GM18508 (cell line): ENCODE measurements at regions not wholly inside any gene's neighbourhood (a gene's known extent, or its start where the extent isn't known, plus 50 kb on each side); places are given as distances from the start of the nearest gene placed in this dataset.
A peak's percentile ranks its signal among the peaks of the same experiment; 100 is the strongest.

ENCODE experiments used
- ATAC-seq: cut with Tn5 transposase; IDR thresholded peaks from one replicate; pipeline ENCODE4 v1.9.1; 2021; ENCODE audit warnings: moderate number of reproducible peaks; ENCODE audit not compliant: insufficient read depth, unreplicated experiment

GRCh38 chr15:98437752-98438151, 210.6 kb upstream of the IGF1R start:
- ATAC-seq, result no peak

- no peak for ATAC-seq
Observed at GRCh38 chr15:98438326-98438725, 210.0 kb upstream of the IGF1R start.

- ATAC-seq, result no peak
Observed at GRCh38 chr15:98438907-98439306, 209.4 kb upstream of the IGF1R start.

GRCh38 chr15:98439523-98439942, 208.8 kb upstream of the IGF1R start:
- no peak for ATAC-seq

GRCh38 chr15:98440917-98441316, 207.4 kb upstream of the IGF1R start:
- ATAC-seq, result peak; percentile 62

- no peak for ATAC-seq
Observed at GRCh38 chr15:98441599-98441998, 206.7 kb upstream of the IGF1R start.

GRCh38 chr15:98442379-98442833, 205.9 kb upstream of the IGF1R start:
- no peak for ATAC-seq

GRCh38 chr15:98442901-98443300, 205.4 kb upstream of the IGF1R start:
- ATAC-seq, result no peak

- no peak for ATAC-seq
Observed at GRCh38 chr15:98443526-98443925, 204.8 kb upstream of the IGF1R start.

- ATAC-seq, result no peak
Observed at GRCh38 chr15:98444138-98444537, 204.2 kb upstream of the IGF1R start.

- no peak for ATAC-seq
Observed at GRCh38 chr15:98445315-98445714, 203.0 kb upstream of the IGF1R start.

- ATAC-seq, result no peak
Observed at GRCh38 chr15:98446083-98446482, 202.3 kb upstream of the IGF1R start.

GRCh38 chr15:98447069-98447468, 201.3 kb upstream of the IGF1R start:
- ATAC-seq, result no peak

- ATAC-seq, result no peak
Observed at GRCh38 chr15:98451236-98451635, 197.1 kb upstream of the IGF1R start.

- ATAC-seq, result no peak
Observed at GRCh38 chr15:98452238-98452637, 196.1 kb upstream of the IGF1R start.

GRCh38 chr15:98455904-98456303, 192.4 kb upstream of the IGF1R start:
- ATAC-seq, result no peak

GRCh38 chr15:98476559-98476958, 171.8 kb upstream of the IGF1R start:
- no peak for ATAC-seq

- no peak for ATAC-seq
Observed at GRCh38 chr15:98480844-98481243, 167.5 kb upstream of the IGF1R start.

- ATAC-seq, result no peak
Observed at GRCh38 chr15:98483575-98484130, 164.7 kb upstream of the IGF1R start.

- ATAC-seq, result no peak
Observed at GRCh38 chr15:98484914-98485313, 163.4 kb upstream of the IGF1R start.

- no peak for ATAC-seq
Observed at GRCh38 chr15:98485451-98485850, 162.9 kb upstream of the IGF1R start.

GRCh38 chr15:98493966-98494511, 154.3 kb upstream of the IGF1R start:
- ATAC-seq, result no peak
